ENCODE measurements at regions not wholly inside any gene's neighbourhood (a gene's known extent, or its start where the extent isn't known, plus 50 kb on each side); places are given as distances from the start of the nearest gene placed in this dataset.
"Not testable (repeated sequence)": the region's sequence is repeated elsewhere in the genome, so short reads cannot be mapped to it uniquely, and the experiment has no call there.

DNA sequence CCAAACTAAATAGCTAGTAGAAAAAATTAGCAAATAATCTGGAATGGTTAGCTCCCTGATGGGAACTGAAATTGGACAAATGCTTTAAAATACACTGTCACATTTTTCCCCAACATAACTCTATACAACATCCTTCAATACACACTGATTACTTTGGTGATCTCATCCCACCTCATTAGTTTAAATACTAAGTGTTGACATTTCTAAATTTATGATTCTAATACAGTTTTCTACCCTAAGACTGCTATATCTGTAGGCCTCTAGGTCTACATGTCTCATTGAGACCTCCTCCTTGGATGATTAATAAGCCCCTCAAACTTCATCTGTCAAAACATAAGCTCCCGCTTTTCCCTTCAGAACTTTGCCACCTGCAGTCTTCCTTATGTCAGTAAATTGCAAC lies 80.7 kb upstream of the SLITRK5 start:
- Histone ChIP-seq H3K27me3 (peaks cover 0 to 2% (median 0%) of the 10 kb centered on the region in 4 donors), H3K4me3 (no peak overlapping the region), H3K36me3 (no peaks in the 10 kb centered on the region), H3K9me3 (no peaks in the 10 kb centered on the region), H3K27ac (no peak overlapping the region), H3K4me1 (no peaks in the 10 kb centered on the region)
- FAIRE-seq (no peak), DNase-seq (no peak), ATAC-seq (no peak)
- 73 to 74% methylated on average over 1 of the region's 1 CpG for WGBS, 2 donors
- TF ChIP-seq, protein P1, sequence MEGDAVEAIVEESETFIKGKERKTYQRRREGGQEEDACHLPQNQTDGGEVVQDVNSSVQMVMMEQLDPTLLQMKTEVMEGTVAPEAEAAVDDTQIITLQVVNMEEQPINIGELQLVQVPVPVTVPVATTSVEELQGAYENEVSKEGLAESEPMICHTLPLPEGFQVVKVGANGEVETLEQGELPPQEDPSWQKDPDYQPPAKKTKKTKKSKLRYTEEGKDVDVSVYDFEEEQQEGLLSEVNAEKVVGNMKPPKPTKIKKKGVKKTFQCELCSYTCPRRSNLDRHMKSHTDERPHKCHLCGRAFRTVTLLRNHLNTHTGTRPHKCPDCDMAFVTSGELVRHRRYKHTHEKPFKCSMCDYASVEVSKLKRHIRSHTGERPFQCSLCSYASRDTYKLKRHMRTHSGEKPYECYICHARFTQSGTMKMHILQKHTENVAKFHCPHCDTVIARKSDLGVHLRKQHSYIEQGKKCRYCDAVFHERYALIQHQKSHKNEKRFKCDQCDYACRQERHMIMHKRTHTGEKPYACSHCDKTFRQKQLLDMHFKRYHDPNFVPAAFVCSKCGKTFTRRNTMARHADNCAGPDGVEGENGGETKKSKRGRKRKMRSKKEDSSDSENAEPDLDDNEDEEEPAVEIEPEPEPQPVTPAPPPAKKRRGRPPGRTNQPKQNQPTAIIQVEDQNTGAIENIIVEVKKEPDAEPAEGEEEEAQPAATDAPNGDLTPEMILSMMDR (IDR thresholded peaks at IDR 0.05), result no peak
- intact Hi-C loops (cut with DNase I), result no loop called here

DNA sequence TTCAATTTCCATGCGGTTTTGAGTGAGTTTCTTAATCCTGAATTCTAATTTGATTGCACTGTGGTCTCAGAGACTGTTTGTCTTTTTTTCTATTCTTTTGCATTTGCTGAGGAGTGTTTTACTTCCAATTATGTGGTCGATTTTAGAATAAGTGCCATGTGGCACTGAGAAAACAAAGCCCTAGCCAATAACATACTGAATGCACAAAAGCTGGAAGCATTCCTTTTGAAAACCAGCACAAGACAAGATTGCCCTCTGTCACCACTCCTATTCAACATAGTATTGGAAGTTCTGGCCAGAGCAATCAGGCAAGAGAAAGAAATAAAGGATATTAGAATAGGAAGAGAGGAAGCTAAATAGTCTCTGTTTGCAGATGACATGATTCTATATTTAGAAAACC lies 66.7 kb upstream of the SLITRK5 start:
- H3K4me1 ChIP-seq; DNase-seq; FAIRE-seq; H3K27me3 ChIP-seq; H3K27ac ChIP-seq; H3K4me3 ChIP-seq; intact Hi-C loops (cut with DNase I); H3K9me3 ChIP-seq; H3K36me3 ChIP-seq; ATAC-seq: not testable (repeated sequence)
- 40 to 56% methylated on average over 2 of the region's 2 CpGs for WGBS, 2 donors

DNA sequence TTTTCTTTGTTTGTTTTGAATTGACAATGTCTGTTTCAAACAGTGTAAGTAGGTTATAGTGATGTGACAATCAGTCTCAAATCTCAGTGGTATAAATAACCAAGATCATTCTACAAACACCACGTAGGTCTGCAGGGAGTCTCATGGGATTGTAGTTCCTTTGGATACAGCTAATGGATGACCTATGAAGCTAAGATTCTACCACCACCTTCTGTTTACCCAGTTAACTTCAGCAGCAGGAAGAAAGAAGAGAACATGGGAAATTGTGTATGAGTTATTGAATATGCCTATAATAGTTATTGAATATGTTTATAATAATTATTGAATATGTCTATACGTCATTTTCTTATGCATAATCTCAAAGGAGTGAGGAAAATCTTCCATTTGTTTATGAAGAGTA lies 63.9 kb upstream of the SLITRK5 start:
- DNase-seq, result no peak
- H3K4me1 ChIP-seq, result no peaks in the 10 kb centered on the region
- intact Hi-C loops (cut with DNase I), result no loop called here
- ATAC-seq, result no peak
- H3K27ac ChIP-seq, result no peak overlapping the region
- no peaks in the 10 kb centered on the region for H3K36me3 ChIP-seq
- no peak for FAIRE-seq
- H3K27me3 ChIP-seq, result no peaks in the 10 kb centered on the region
- TF ChIP-seq, protein P1 (IDR thresholded peaks at IDR 0.05), result no peak
- H3K9me3 ChIP-seq, result no peaks in the 10 kb centered on the region
- no peak overlapping the region for H3K4me3 ChIP-seq
- WGBS, 2 donors, result 18 to 29% methylated on average over 2 of the region's 2 CpGs

DNA sequence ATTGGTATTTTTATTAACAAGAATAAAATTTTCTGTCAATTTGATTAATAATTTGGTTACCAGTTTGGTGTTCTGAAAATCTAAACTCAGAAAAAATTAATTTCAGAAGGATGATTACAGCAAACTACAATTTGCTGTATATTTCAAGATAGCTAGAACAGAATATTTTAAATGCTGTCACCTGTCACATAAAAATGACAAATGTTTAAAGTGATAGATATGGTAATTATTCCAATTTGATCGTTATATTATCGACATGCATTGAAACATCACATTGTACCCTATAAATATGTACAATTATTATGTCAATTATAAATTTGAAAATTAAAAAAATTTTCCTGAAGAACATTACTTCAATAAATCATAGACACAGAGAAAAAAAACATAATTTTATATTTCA lies 56.9 kb upstream of the SLITRK5 start:
- DNase-seq (no peak), FAIRE-seq (no peak), ATAC-seq (no peak)
- H3K27me3 ChIP-seq, result no peaks in the 10 kb centered on the region
- H3K36me3 ChIP-seq, result no peaks in the 10 kb centered on the region
- TF ChIP-seq, protein P1 (IDR thresholded peaks at IDR 0.05), result no peak
- 64% methylated on average over 2 of the region's 2 CpGs for WGBS, 2 donors
- H3K4me3 ChIP-seq, result no peak overlapping the region
- intact Hi-C loops (cut with DNase I), result no loop called here
- no peaks in the 10 kb centered on the region for H3K4me1 ChIP-seq
- no peak overlapping the region for H3K27ac ChIP-seq
- no peaks in the 10 kb centered on the region for H3K9me3 ChIP-seq
